IPS-15b (cell line): ENCODE measurements at regions not wholly inside any gene's neighbourhood (a gene's known extent, or its start where the extent isn't known, plus 50 kb on each side); places are given as distances from the start of the nearest gene placed in this dataset.
"Not testable (repeated sequence)": the region's sequence is repeated elsewhere in the genome, so short reads cannot be mapped to it uniquely, and the experiment has no call there.

Source experiments
- H3K27me3 ChIP-seq: one replicate; pipeline ENCODE4 v1.6.1; 2013; ENCODE audit warnings: low read length; ENCODE audit not compliant: control insufficient read depth, insufficient read depth
- H3K36me3 ChIP-seq: one replicate; pipeline ENCODE4 v1.6.1; 2013; ENCODE audit warnings: low read length; ENCODE audit not compliant: control insufficient read depth, insufficient read depth
- H3K4me1 ChIP-seq: one replicate; pipeline ENCODE4 v1.6.1; 2013; ENCODE audit warnings: mild to moderate bottlenecking, low read length; ENCODE audit not compliant: control insufficient read depth, insufficient read depth
- H3K4me3 ChIP-seq: one replicate; pipeline ENCODE4 v1.5.1; 2013; ENCODE audit warnings: low read depth, low read length
- H3K9ac ChIP-seq: one replicate; pipeline ENCODE4 v1.6.1; 2013; ENCODE audit warnings: low read depth, mild to moderate bottlenecking, low read length
- H3K9me3 ChIP-seq: one replicate; pipeline ENCODE4 v1.6.1; 2013; ENCODE audit warnings: mild to moderate bottlenecking, low read length; ENCODE audit not compliant: control insufficient read depth, insufficient read depth

DNA sequence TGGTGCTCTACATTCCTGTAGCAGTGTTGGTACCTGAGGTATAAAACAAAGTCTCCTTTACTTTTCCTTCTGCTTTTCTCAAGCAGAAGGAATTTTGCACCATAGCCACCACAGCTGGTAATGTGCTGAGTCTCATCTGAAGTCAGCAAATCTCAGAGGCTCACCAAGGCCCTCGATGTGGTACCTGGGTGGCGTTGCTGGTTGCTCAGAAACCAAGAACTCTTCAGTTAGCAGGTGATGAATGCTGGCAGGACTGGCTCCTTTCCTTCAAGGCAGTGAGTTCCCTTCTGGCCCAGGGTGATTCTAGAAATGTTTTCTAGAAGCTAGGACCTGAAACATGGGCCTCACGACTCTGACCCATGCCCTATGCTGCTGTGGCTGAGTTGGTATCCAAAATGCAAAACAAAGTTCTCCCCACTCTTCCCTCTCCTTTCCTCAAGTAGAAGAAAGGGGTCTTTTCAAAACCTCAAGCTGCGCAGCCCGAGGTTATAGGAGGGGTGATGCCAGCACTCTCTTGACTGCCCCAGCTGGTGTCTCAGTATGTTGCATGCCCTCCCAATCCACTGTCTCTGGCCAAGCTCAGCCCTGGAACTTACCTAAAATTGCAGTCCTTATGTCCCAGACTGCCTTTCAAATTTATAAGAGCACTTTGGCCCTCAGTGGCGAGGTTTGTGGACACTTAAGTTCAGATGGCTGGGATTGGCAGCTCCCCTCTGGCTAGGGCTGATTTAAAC, 592.3 kb downstream of the FRK start:
- Histone ChIP-seq H3K9me3 (peaks cover 4% of the 10 kb centered on the region), H3K9ac (no peak overlapping the region), H3K27me3 (no peaks in the 10 kb centered on the region), H3K36me3 (no peaks in the 10 kb centered on the region), H3K4me3 (no peak overlapping the region), H3K4me1 (no peaks in the 10 kb centered on the region)

DNA sequence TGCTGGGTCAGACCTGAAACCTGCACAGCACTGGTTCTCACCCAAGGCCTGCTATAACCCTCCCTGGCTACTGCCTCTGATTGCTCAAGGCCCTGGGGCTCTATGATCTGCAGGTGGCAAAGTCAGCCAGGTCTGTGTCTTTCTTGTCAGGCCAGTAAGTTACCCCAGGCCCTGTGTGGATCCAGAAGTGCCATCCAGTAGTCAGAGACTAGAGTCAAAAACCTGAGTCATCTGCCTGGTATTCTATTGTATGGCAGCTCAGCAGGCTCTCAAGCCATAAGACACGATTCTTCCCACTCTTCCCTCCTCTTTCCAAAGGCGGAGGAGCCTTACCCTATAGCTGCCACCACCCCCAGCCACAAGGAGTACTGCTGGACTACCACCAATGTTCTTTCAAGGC, 593.0 kb downstream of the FRK start:
- Histone ChIP-seq H3K27me3 (no peaks in the 10 kb centered on the region), H3K4me3 (no peak overlapping the region), H3K9ac (no peak overlapping the region), H3K9me3 (peaks cover 4% of the 10 kb centered on the region), H3K4me1 (no peaks in the 10 kb centered on the region), H3K36me3 (no peaks in the 10 kb centered on the region)

DNA sequence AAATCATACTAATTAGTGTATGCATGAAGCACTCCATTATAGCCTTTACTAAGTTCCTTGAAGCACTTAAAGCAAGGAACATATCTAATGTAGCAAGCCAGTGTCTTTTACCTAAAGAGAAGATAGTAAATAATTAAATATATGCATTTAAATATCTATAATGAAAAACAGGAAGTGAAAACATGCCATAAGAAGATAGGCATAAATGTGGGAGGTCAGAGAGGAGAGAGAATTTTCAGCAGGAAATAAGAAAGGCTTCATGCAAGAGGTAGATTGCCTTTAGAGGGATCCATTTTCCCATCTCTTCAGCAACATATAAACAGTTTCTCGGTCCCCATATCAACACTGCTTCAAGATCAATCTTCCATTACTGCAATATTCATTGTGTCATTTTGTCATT, 599.8 kb downstream of the FRK start:
- Histone ChIP-seq H3K4me3 (no peak overlapping the region), H3K9ac (no peak overlapping the region), H3K4me1 (peaks cover 12% of the 10 kb centered on the region), H3K27me3 (no peaks in the 10 kb centered on the region), H3K9me3 (peaks cover 4% of the 10 kb centered on the region), H3K36me3 (no peaks in the 10 kb centered on the region)

DNA sequence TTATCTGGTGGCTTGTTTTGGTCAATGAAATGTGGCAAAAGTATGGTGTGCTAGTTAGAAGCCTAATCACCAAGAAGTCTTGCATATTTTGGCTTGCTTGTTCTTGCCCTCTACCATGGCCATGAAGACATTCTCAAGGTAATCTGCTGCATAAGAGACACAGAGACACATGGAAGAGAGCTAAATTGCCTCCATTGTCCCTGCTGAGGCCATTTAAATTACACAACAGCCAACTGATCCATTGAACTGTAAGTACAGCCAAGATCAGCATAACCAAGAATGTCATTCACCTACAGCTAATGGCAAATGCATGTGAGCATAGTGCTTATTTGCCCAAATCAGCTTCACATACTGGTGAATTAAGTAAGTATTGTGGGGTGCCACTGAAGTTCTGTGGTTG, 603.8 kb downstream of the FRK start:
- Histone ChIP-seq H3K9ac (no peak overlapping the region), H3K36me3 (no peaks in the 10 kb centered on the region), H3K27me3 (no peaks in the 10 kb centered on the region), H3K9me3 (no peaks in the 10 kb centered on the region), H3K4me3 (no peak overlapping the region), H3K4me1 (peaks cover 12% of the 10 kb centered on the region)

DNA sequence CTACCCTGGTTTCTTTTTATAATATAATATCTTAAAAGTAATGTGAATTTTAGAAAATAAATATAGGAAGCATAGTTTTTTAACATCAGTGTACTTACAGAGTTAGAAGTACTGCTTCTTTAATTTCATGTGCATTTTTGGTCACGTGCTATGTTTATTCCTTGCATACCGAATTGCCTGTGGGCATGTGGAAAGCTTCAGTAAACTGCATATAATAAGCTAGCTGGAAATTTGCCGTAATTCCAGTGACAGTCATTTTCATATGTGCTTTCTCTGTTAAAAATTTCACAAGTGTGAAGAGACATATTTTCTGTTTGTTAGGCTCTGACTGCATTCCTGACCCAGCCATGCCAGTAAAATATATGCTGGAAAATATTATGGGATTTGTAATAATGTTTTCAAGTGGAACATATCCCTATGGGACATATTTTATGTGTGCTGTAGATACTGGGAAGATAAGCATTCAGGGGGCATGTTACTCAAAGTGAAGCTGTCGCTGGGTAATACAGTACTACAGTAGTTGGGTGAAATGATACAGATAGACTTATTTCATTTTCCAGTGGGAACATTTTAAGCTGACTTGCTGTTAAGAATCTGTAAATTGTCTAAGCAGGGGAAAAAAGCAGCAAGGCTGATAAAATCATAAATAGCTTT, 616.7 kb downstream of the FRK start:
- no peaks in the 10 kb centered on the region for H3K27me3 ChIP-seq
- H3K36me3 ChIP-seq = no peaks in the 10 kb centered on the region
- H3K9ac ChIP-seq = no peak overlapping the region
- no peaks in the 10 kb centered on the region for H3K9me3 ChIP-seq
- H3K4me3 ChIP-seq = no peak overlapping the region
- H3K4me1 ChIP-seq = no peaks in the 10 kb centered on the region

DNA sequence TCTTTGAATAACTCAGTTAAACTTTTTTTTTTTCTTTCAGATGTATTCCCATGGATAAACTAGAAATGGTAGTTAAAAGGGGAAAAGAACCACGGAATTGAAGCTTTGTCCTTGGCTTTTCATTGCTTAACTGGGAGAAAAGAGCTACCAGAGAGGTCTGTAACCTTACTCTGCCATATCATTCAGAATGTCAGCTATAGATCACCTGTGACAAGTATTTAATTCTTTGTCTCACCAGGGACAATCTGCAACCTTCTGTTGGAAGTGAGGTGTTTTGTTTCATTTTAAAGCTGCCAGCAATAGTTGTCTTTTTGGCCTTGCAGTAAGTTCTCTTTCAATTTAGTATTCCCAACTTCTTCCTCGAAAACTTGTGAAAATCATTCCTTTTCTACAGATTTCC, 618.4 kb downstream of the FRK start:
- Histone ChIP-seq H3K36me3 (no peaks in the 10 kb centered on the region), H3K9me3 (no peaks in the 10 kb centered on the region), H3K9ac (no peak overlapping the region), H3K4me3 (no peak overlapping the region), H3K4me1 (no peaks in the 10 kb centered on the region), H3K27me3 (no peaks in the 10 kb centered on the region)

DNA sequence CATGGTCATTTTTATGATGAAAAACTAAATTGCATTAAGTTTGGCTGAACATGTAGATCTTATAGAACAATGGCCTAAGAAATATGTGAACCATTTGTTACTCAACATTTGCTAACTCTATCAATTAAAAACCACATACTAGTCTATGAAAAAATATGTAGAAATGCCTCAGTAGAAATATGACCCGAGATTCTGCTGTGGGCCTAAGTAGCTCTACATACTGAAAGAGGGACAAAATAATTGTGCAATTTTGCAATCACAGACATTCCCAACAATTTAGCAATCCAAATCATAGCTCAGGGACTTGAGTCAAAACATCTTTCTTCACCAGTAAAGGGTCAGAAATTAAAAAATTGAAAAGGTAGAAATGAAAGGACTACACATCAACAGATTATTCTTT, 619.0 kb downstream of the FRK start:
- no peaks in the 10 kb centered on the region for H3K36me3 ChIP-seq
- H3K9me3 ChIP-seq = no peaks in the 10 kb centered on the region
- no peak overlapping the region for H3K4me3 ChIP-seq
- H3K27me3 ChIP-seq = no peaks in the 10 kb centered on the region
- H3K4me1 ChIP-seq = no peaks in the 10 kb centered on the region
- no peak overlapping the region for H3K9ac ChIP-seq

DNA sequence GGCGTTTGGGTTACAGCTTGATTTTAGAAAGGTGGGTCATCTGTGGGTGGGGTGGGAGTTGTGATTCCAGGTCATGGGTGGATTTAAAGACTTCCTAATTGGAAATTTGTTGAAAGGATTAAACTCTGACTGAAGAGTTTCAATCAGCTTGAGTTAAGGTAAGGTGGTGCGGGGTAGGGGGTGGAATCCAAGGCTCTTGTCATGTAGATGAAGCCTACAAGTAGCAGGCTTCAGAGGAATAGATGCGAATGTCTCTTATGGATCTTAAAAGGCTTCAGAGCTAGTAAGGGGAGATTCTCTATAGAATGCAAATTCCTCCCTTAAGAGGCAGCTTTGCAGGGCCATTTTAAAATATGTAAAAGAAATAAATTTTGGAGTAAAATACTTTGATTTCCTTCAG, 645.3 kb downstream of the FRK start:
- Histone ChIP-seq H3K27me3 (no peaks in the 10 kb centered on the region), H3K4me1 (peaks cover 14% of the 10 kb centered on the region), H3K9ac (no peak overlapping the region), H3K9me3 (no peaks in the 10 kb centered on the region), H3K4me3 (no peak overlapping the region), H3K36me3 (no peaks in the 10 kb centered on the region)

DNA sequence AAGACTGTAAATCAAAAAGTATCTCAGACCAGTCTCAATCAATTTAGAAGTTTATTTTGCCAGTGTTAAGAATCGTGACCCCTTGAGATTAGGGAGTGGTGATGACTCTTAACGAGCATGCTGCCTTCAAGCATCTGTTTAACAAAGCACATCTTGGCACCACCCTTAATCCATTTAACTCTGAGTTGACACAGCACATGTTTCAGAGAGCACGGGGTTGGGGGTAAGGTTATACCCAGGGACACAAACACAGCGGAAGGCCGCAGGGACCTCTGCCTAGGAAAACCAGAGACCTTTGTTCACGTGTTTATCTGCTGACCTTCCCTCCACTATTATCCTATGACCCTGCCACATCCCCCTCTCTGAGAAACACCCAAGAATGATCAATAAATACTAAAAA, 645.8 kb downstream of the FRK start:
- H3K4me1 ChIP-seq = peaks cover 14% of the 10 kb centered on the region
- not testable (repeated sequence) for H3K9me3 ChIP-seq, H3K27me3 ChIP-seq, H3K9ac ChIP-seq, H3K4me3 ChIP-seq, H3K36me3 ChIP-seq

DNA sequence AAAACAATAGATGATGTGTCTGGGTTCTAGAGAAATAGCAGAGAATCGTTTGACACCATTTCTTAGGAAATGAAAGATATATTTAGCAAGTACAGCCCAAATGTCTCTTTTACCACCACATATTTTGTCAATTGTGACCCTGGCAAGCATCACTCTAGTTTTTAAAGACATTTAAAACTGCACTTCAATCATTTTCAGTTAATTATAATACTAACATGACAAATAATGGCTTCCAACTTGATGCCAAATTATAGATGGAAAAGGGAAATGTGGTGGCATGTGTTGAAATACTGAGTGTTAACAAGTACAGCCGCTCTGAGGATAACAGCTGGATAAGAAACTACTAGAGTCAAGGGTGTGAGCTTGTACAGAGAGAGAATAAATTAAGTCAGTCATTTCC, 648.9 kb downstream of the FRK start:
- Histone ChIP-seq H3K27me3 (no peaks in the 10 kb centered on the region), H3K36me3 (no peaks in the 10 kb centered on the region), H3K9ac (no peak overlapping the region), H3K4me3 (no peak overlapping the region), H3K9me3 (no peaks in the 10 kb centered on the region), H3K4me1 (peaks cover 14% of the 10 kb centered on the region)

DNA sequence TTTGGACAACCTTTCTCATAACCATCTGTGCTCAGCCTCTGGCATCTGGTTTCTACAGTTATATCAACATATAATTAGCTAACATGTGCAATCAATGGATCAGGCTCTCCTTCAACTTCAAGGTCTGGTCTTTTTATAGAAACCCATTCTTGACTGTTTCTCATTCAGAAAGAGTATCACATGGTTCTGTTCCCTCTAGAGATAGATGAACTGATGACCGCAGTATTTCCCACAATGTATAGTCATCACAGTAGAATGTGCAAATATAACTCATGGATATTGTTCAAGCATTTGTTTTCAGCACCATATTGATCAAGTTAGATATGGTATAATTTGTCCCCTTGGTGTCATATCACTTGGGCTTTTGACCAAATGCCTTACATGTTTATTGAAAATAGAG, 656.2 kb downstream of the FRK start:
- no peaks in the 10 kb centered on the region for H3K4me1 ChIP-seq
- no peaks in the 10 kb centered on the region for H3K9me3 ChIP-seq
- no peak overlapping the region for H3K9ac ChIP-seq

DNA sequence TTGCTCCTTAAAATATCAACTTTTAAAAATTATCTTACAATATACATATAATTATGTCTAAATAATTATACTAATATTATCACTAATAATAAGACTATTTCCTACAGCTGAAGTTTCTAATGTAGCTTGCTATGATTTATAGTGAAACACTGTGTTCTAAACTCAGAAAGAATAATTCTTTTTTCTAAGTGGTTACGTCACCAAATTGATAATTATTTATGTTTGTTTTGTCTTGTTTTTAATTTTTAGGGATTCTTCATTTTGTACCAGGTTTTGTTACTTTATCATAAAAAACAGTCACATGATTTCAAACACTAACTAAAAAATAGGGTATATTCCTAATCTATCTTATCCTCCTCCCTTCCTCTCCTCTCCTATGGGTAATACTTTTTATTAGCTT, 662.1 kb downstream of the FRK start:
- no peak overlapping the region for H3K4me3 ChIP-seq
- no peak overlapping the region for H3K9ac ChIP-seq
- H3K4me1 ChIP-seq = no peaks in the 10 kb centered on the region
- no peaks in the 10 kb centered on the region for H3K36me3 ChIP-seq
- H3K9me3 ChIP-seq = no peaks in the 10 kb centered on the region
- H3K27me3 ChIP-seq = no peaks in the 10 kb centered on the region

More for the DNA sequence above, 656.2 kb downstream of the FRK start:
- Histone ChIP-seq H3K36me3 (no peaks in the 10 kb centered on the region), H3K4me3 (no peak overlapping the region), H3K27me3 (no peaks in the 10 kb centered on the region)
